IgD-negative memory B cell (primary cell): ENCODE measurements at regions not wholly inside any gene's neighbourhood (a gene's known extent, or its start where the extent isn't known, plus 50 kb on each side); places are given as distances from the start of the nearest gene placed in this dataset.
"Not testable (repeated sequence)": the region's sequence is repeated elsewhere in the genome, so short reads cannot be mapped to it uniquely, and the experiment has no call there.

Experiments used
- H3K27ac Mint-ChIP-seq, 3 donors: one replicate each; pipeline ENCODE4 v1.8.0; 2020 to 2022; ENCODE audit warnings: mild to moderate bottlenecking in 3 of 3, mixed read lengths in 3 of 3, moderate library complexity in 1 of 3
- H3K27me3 Mint-ChIP-seq: one replicate; pipeline ENCODE4 v1.8.0; 2021; ENCODE audit warnings: mixed read lengths
- H3K36me3 Mint-ChIP-seq: one replicate; pipeline ENCODE4 v1.8.0; 2020; ENCODE audit warnings: mild to moderate bottlenecking, mixed read lengths
- H3K4me1 Mint-ChIP-seq, 3 donors: one replicate each; pipeline ENCODE4 v1.8.0; 2020 to 2022; ENCODE audit warnings: mixed read lengths in 3 of 3, mild to moderate bottlenecking in 1 of 3
- H3K4me3 Mint-ChIP-seq, 4 donors: one replicate each; pipeline ENCODE4 v1.8.0; 2020 to 2022; ENCODE audit warnings: mild to moderate bottlenecking in 4 of 4, mixed read lengths in 4 of 4, moderate library complexity in 3 of 4
- H3K9me3 Mint-ChIP-seq, 3 donors: one replicate each; pipeline ENCODE4 v1.8.0; 2020 to 2021; ENCODE audit warnings: mixed read lengths in 3 of 3, mild to moderate bottlenecking in 1 of 3

GRCh38 chr7:153409567-153410342, 642.4 kb upstream of the DPP6 start:
- peaks cover 4 to 13% (median 4%) of the 10 kb centered on the region in 3 donors for H3K9me3 Mint-ChIP-seq

GRCh38 chr7:153410997-153411642, 641.1 kb upstream of the DPP6 start:
- H3K27me3 Mint-ChIP-seq, result not testable (repeated sequence)

More at GRCh38 chr7:153409567-153410342, 642.4 kb upstream of the DPP6 start:
- not testable (repeated sequence) for H3K27me3 Mint-ChIP-seq, H3K36me3 Mint-ChIP-seq, H3K4me1 Mint-ChIP-seq, H3K27ac Mint-ChIP-seq, H3K4me3 Mint-ChIP-seq

GRCh38 chr7:153412114-153412823, 639.9 kb upstream of the DPP6 start:
- not testable (repeated sequence) for H3K4me1 Mint-ChIP-seq, H3K27me3 Mint-ChIP-seq, H3K36me3 Mint-ChIP-seq, H3K27ac Mint-ChIP-seq, H3K4me3 Mint-ChIP-seq
- H3K9me3 Mint-ChIP-seq, result peaks cover 4 to 17% (median 10%) of the 10 kb centered on the region in 3 donors

More at GRCh38 chr7:153410997-153411642, 641.1 kb upstream of the DPP6 start:
- not testable (repeated sequence) for H3K4me1 Mint-ChIP-seq, H3K4me3 Mint-ChIP-seq, H3K36me3 Mint-ChIP-seq, H3K27ac Mint-ChIP-seq
- H3K9me3 Mint-ChIP-seq, result peaks cover 4 to 17% (median 10%) of the 10 kb centered on the region in 3 donors

GRCh38 chr7:153412824-153413198, 639.4 kb upstream of the DPP6 start:
- H3K27ac Mint-ChIP-seq, result not testable (repeated sequence)

GRCh38 chr7:153413199-153413539, 639.0 kb upstream of the DPP6 start:
- no peaks in the 10 kb centered on the region for H3K27me3 Mint-ChIP-seq
- H3K4me1 Mint-ChIP-seq, result no peaks in the 10 kb centered on the region
- H3K9me3 Mint-ChIP-seq, result peaks cover 4 to 16% (median 10%) of the 10 kb centered on the region in 3 donors
- no peak overlapping the region for H3K4me3 Mint-ChIP-seq
- H3K36me3 Mint-ChIP-seq, result peaks cover 3% of the 10 kb centered on the region
- no peak overlapping the region for H3K27ac Mint-ChIP-seq

More at GRCh38 chr7:153412824-153413198, 639.4 kb upstream of the DPP6 start:
- H3K9me3 Mint-ChIP-seq, result peaks cover 4 to 17% (median 10%) of the 10 kb centered on the region in 3 donors
- not testable (repeated sequence) for H3K4me3 Mint-ChIP-seq, H3K36me3 Mint-ChIP-seq, H3K27me3 Mint-ChIP-seq, H3K4me1 Mint-ChIP-seq

- H3K27me3 Mint-ChIP-seq, result no peaks in the 10 kb centered on the region
- peaks cover 1% of the 10 kb centered on the region for H3K36me3 Mint-ChIP-seq
- peaks cover 4 to 11% (median 10%) of the 10 kb centered on the region in 3 donors for H3K9me3 Mint-ChIP-seq
- H3K27ac Mint-ChIP-seq, result peak overlapping the region in 1 of 3 donors; percentile 46
- no peak overlapping the region for H3K4me3 Mint-ChIP-seq
- H3K4me1 Mint-ChIP-seq, result no peaks in the 10 kb centered on the region
These were observed 638.5 kb upstream of the DPP6 start for GRCh38 chr7:153413540-153414287.

GRCh38 chr7:153414288-153414629, 637.9 kb upstream of the DPP6 start:
- Mint-ChIP-seq H3K36me3 (peaks cover 1% of the 10 kb centered on the region), H3K27me3 (no peaks in the 10 kb centered on the region), H3K9me3 (peaks cover 3 to 10% (median 9%) of the 10 kb centered on the region in 3 donors), H3K4me1 (no peaks in the 10 kb centered on the region), H3K4me3 (no peak overlapping the region), H3K27ac (no peak overlapping the region)

GRCh38 chr7:153415632-153416031, 636.6 kb upstream of the DPP6 start:
- Mint-ChIP-seq H3K27me3 (no peaks in the 10 kb centered on the region), H3K4me1 (no peaks in the 10 kb centered on the region), H3K27ac (no peak overlapping the region), H3K9me3 (peaks cover 3 to 10% (median 9%) of the 10 kb centered on the region in 3 donors), H3K36me3 (peaks cover 1% of the 10 kb centered on the region), H3K4me3 (no peak overlapping the region)

- Mint-ChIP-seq H3K4me3 (no peak overlapping the region), H3K9me3 (peaks cover 0 to 6% (median 2%) of the 10 kb centered on the region in 3 donors), H3K27me3 (no peaks in the 10 kb centered on the region), H3K4me1 (no peaks in the 10 kb centered on the region), H3K27ac (no peak overlapping the region), H3K36me3 (no peaks in the 10 kb centered on the region)
These were observed 629.6 kb upstream of the DPP6 start for GRCh38 chr7:153422291-153423209.

GRCh38 chr7:153423210-153423590, 629.0 kb upstream of the DPP6 start:
- Mint-ChIP-seq H3K9me3 (peaks cover 0 to 6% (median 2%) of the 10 kb centered on the region in 3 donors), H3K4me1 (no peaks in the 10 kb centered on the region), H3K4me3 (no peak overlapping the region), H3K27me3 (no peaks in the 10 kb centered on the region), H3K36me3 (no peaks in the 10 kb centered on the region), H3K27ac (no peak overlapping the region)

- H3K27me3 Mint-ChIP-seq, result no peaks in the 10 kb centered on the region
- H3K4me3 Mint-ChIP-seq, result no peak overlapping the region
- no peak overlapping the region for H3K27ac Mint-ChIP-seq
- no peaks in the 10 kb centered on the region for H3K4me1 Mint-ChIP-seq
- peaks cover 0 to 3% (median 1%) of the 10 kb centered on the region in 3 donors for H3K9me3 Mint-ChIP-seq
- H3K36me3 Mint-ChIP-seq, result no peaks in the 10 kb centered on the region
These were observed 621.3 kb upstream of the DPP6 start for GRCh38 chr7:153430931-153431330.

- Mint-ChIP-seq H3K36me3 (no peaks in the 10 kb centered on the region), H3K4me3 (peak overlapping the region in 1 of 4 donors; percentile 47), H3K9me3 (peaks cover 0 to 4% (median 1%) of the 10 kb centered on the region in 3 donors), H3K27me3 (no peaks in the 10 kb centered on the region), H3K4me1 (no peaks in the 10 kb centered on the region), H3K27ac (no peak overlapping the region)
These were observed 620.1 kb upstream of the DPP6 start for GRCh38 chr7:153432063-153432462.

- peaks cover 0 to 4% (median 1%) of the 10 kb centered on the region in 3 donors for H3K9me3 Mint-ChIP-seq
- no peak overlapping the region for H3K27ac Mint-ChIP-seq
- H3K4me3 Mint-ChIP-seq, result no peak overlapping the region
- H3K36me3 Mint-ChIP-seq, result no peaks in the 10 kb centered on the region
- H3K27me3 Mint-ChIP-seq, result no peaks in the 10 kb centered on the region
- no peaks in the 10 kb centered on the region for H3K4me1 Mint-ChIP-seq
These were observed 619.0 kb upstream of the DPP6 start for GRCh38 chr7:153433223-153433622.

- peaks cover 0 to 3% (median 3%) of the 10 kb centered on the region in 3 donors for H3K9me3 Mint-ChIP-seq
- no peaks in the 10 kb centered on the region for H3K27me3 Mint-ChIP-seq
- H3K4me1 Mint-ChIP-seq, result no peaks in the 10 kb centered on the region
- H3K36me3 Mint-ChIP-seq, result no peaks in the 10 kb centered on the region
- no peak overlapping the region for H3K4me3 Mint-ChIP-seq
- no peak overlapping the region for H3K27ac Mint-ChIP-seq
These were observed 611.5 kb upstream of the DPP6 start for GRCh38 chr7:153440715-153441114.
